DND-41 (cell line): ENCODE measurements at regions not wholly inside any gene's neighbourhood (a gene's known extent, or its start where the extent isn't known, plus 50 kb on each side); places are given as distances from the start of the nearest gene placed in this dataset.

ENCODE experiments used
- ATAC-seq: fragments of 200-7000 bp; cut with Tn5 transposase; 3 replicates; pipeline ENCODE4 v1.9.1; 2021; ENCODE audit warnings: low read depth; ENCODE audit not compliant: insufficient read depth
- DNase-seq: peaks from one replicate; pipeline ENCODE4 v3.0.0-alpha.2; 2020
- H2AFZ ChIP-seq: 2 replicates; pipeline ENCODE4 v1.6.0; 2012; ENCODE audit warnings: low read depth, low read length
- H3K27ac ChIP-seq: 2 replicates; pipeline ENCODE4 v1.5.1; 2012; ENCODE audit warnings: low read length, inconsistent platforms
- H3K27me3 ChIP-seq: fragments of 200-600 bp; sonication (generic); 2 replicates; pipeline ENCODE4 v1.6.0; 2012; ENCODE audit warnings: low read length, mild to moderate bottlenecking, inconsistent platforms; ENCODE audit not compliant: insufficient read depth, poor library complexity
- H3K36me3 ChIP-seq: 2 replicates; pipeline ENCODE4 v1.5.1; 2012; ENCODE audit warnings: low read length, inconsistent platforms; ENCODE audit not compliant: insufficient read depth
- H3K4me1 ChIP-seq: 2 replicates; pipeline ENCODE4 v1.5.1; 2012; ENCODE audit warnings: mild to moderate bottlenecking, low read length; ENCODE audit not compliant: insufficient read depth
- H3K4me2 ChIP-seq: 2 replicates; pipeline ENCODE4 v1.6.0; 2012; ENCODE audit warnings: mild to moderate bottlenecking, moderate library complexity, low read length, inconsistent platforms; ENCODE audit not compliant: insufficient read depth
- H3K4me3 ChIP-seq, 2 experiments: fragments of 200-600 bp in 1 of 2; shearing (Covaris generic) in 1 of 2; 2 replicates each; pipeline ENCODE4 v1.5.1; 2012 to 2016; ENCODE audit warnings: inconsistent platforms in 2 of 2, low read length in 2 of 2, mild to moderate bottlenecking in 2 of 2, low read depth in 1 of 2, moderate library complexity in 1 of 2
- H3K79me2 ChIP-seq: 2 replicates; pipeline ENCODE4 v1.6.0; 2012; ENCODE audit warnings: low read length, inconsistent platforms; ENCODE audit not compliant: insufficient read depth
- H3K9ac ChIP-seq: 2 replicates; pipeline ENCODE4 v1.6.0; 2012; ENCODE audit warnings: low read depth, mild to moderate bottlenecking, inconsistent platforms, low read length, moderate library complexity
- H3K9me3 ChIP-seq: 2 replicates; pipeline ENCODE4 v1.5.1; 2012; ENCODE audit warnings: low read length, moderate library complexity, mild to moderate bottlenecking, inconsistent platforms; ENCODE audit not compliant: insufficient read depth, severe bottlenecking
- H4K20me1 ChIP-seq: 2 replicates; pipeline ENCODE4 v1.6.0; 2012; ENCODE audit warnings: low read length; ENCODE audit not compliant: insufficient read depth
- CTCF ChIP-seq: IDR thresholded peaks from 2 replicates; pipeline ENCODE4 v1.5.1; 2012; ENCODE audit warnings: borderline replicate concordance, low read length, moderate library complexity, mild to moderate bottlenecking; ENCODE audit not compliant: poor library complexity, severe bottlenecking; ENCODE audit errors: extremely low read depth
- EZH2 ChIP-seq: IDR thresholded peaks from 3 replicates; pipeline ENCODE4 v1.6.1; 2012; ENCODE audit warnings: borderline replicate concordance, low read depth, mild to moderate bottlenecking, moderate library complexity, low read length, inconsistent platforms; ENCODE audit not compliant: severe bottlenecking

DNA sequence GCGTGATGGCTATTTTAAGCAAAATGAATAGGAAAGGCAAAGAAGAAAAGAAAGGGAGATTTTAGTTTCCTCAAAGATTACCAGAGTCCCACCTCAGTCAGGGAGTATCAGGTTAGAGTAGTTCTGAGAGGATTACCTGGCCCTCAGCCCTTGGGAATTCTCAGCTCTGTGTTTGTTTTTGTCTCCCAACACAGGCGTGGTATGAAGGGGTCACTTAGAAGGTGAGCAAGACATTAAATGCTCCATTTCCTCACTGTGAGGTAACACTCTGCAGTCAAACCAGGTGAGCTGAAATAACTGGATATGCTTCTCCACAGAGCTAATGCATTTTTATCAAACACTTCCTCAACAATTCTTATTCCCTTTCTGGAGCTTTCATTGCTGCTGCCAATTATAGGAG, 232.2 kb downstream of the IKZF2 start:
- Histone ChIP-seq H3K4me3 (no peak overlapping the region), H3K4me2 (no peak overlapping the region), H3K36me3 (no peaks in the 10 kb centered on the region), H3K27ac (no peak overlapping the region), H3K79me2 (no peaks in the 10 kb centered on the region), H3K27me3 (no peaks in the 10 kb centered on the region), H2AFZ (no peak overlapping the region), H3K9me3 (no peaks in the 10 kb centered on the region), H3K4me1 (peaks cover 25% of the 10 kb centered on the region), H4K20me1 (no peaks in the 10 kb centered on the region), H3K9ac (no peak overlapping the region)
- TF ChIP-seq EZH2 (no peak), CTCF (no peak)
- ATAC-seq (no peak), DNase-seq (no peak)

GRCh38 chr2:212918336-212918735, 233.1 kb downstream of the IKZF2 start:
- Histone ChIP-seq H3K4me2 (no peak overlapping the region), H3K27ac (no peak overlapping the region), H4K20me1 (no peaks in the 10 kb centered on the region), H2AFZ (no peak overlapping the region), H3K4me3 (no peak overlapping the region), H3K9ac (no peak overlapping the region), H3K79me2 (no peaks in the 10 kb centered on the region), H3K27me3 (no peaks in the 10 kb centered on the region), H3K4me1 (peaks cover 33% of the 10 kb centered on the region), H3K9me3 (no peaks in the 10 kb centered on the region), H3K36me3 (no peaks in the 10 kb centered on the region)
- TF ChIP-seq CTCF (no peak), EZH2 (no peak)
- no peak for DNase-seq
- ATAC-seq: no peak

- Histone ChIP-seq H3K4me2 (peak overlapping the region; percentile 20; the same call in 1 of the 2 replicates), H3K27ac (peak overlapping the region; percentile 57; the same call in 1 of the 2 replicates), H3K9me3 (no peaks in the 10 kb centered on the region), H3K9ac (no peak overlapping the region), H3K36me3 (no peaks in the 10 kb centered on the region), H3K4me1 (peaks cover 50% of the 10 kb centered on the region), H3K79me2 (no peaks in the 10 kb centered on the region), H2AFZ (no peak overlapping the region), H4K20me1 (no peaks in the 10 kb centered on the region), H3K27me3 (no peaks in the 10 kb centered on the region), H3K4me3 (no peak overlapping the region)
- DNase-seq: no peak
- ATAC-seq: peak; percentile 34; the same call in 2 of the 3 replicates
- no peak for TF ChIP-seq EZH2
- TF ChIP-seq CTCF: no peak
Observed at GRCh38 chr2:212915121-212915782, 236.2 kb downstream of the IKZF2 start.
